HG03378 (cell line): ENCODE measurements at regions not wholly inside any gene's neighbourhood (a gene's known extent, or its start where the extent isn't known, plus 50 kb on each side); places are given as distances from the start of the nearest gene placed in this dataset.
"Not testable (repeated sequence)": the region's sequence is repeated elsewhere in the genome, so short reads cannot be mapped to it uniquely, and the experiment has no call there.

Experiments used
- ATAC-seq: cut with Tn5 transposase; IDR thresholded peaks from one replicate; pipeline ENCODE4 v1.9.1; 2021; ENCODE audit warnings: mild to moderate bottlenecking, moderate library complexity; ENCODE audit not compliant: unreplicated experiment

DNA sequence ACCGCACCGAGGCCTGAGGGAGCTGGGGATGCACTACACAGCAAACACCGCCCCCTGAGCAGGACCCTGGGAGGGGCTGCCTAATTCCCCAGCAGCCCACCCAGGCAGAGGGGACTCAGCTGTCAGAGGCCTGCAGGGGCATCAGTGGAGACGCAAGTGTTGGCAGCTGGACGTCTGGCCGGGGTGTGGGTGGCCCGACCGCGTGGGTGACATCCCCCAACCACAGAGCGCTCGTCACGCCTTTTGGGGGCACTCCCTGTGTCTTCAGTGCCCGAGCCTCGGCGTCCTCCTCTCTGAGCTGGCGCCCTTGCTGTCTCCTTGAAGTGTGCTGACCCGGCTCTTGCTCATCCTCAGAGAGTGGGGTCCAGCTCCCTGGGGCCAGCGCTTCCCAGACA is 150.2 kb downstream of the BRD1 start:
- no peak for ATAC-seq

GRCh38 chr22:49676783-49677494 is 150.7 kb downstream of the BRD1 start:
- ATAC-seq, result no peak

- no peak for ATAC-seq
These were observed 151.4 kb downstream of the BRD1 start for GRCh38 chr22:49676230-49676629.

DNA sequence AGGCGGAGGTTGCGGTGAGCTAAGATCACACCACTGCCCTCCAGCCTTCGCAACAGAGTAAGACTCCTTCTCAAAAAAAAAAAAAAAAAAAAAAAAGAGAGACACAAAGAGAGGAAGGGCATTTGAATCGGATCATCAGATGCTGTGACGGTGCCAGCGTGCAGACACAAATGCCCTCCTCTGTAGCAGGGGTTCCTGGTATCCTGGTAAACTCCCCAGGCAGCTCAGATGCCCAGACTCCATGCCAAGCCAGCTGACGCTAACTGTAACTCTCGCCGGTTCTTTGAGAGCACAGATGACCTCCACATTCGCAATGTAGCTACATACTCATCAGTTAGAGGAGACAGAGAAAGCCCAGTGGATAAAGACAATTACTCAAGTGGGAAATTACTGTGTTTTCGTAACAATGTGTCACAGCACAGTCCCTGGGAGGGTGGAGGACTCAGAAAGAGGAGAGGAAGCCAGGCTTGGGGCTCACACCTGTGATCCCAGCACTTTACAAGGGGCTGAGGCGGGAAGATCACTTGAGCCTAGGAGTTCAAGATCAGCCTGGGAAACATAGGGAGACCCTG is 153.1 kb downstream of the BRD1 start:
- ATAC-seq, result no peak

- ATAC-seq, result no peak
These were observed 154.6 kb downstream of the BRD1 start for GRCh38 chr22:49673048-49673447.

DNA sequence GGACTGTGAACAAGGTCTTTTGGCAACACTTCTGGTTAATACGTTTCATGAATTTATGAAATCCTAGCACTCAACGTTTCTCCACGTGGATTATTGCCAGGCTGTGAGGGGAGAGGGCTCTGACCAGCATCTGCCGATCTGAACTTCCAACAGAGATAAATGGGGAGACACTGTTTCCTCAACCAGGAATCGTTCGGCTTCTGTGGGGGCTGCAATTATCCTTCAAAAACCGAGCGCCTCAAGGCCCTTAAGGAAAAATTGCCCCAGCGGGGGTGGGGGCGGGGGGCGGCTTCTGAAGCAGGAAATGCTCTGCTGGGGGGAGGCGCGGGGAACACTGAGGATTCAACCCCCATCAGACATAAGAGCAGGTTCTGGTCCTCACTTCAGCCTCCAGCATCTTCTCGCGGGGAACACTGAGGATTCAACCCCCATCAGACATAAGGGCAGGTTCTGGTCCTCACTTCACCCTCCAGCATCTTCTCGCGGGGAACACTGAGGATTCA is 155.6 kb downstream of the BRD1 start:
- no peak for ATAC-seq

DNA sequence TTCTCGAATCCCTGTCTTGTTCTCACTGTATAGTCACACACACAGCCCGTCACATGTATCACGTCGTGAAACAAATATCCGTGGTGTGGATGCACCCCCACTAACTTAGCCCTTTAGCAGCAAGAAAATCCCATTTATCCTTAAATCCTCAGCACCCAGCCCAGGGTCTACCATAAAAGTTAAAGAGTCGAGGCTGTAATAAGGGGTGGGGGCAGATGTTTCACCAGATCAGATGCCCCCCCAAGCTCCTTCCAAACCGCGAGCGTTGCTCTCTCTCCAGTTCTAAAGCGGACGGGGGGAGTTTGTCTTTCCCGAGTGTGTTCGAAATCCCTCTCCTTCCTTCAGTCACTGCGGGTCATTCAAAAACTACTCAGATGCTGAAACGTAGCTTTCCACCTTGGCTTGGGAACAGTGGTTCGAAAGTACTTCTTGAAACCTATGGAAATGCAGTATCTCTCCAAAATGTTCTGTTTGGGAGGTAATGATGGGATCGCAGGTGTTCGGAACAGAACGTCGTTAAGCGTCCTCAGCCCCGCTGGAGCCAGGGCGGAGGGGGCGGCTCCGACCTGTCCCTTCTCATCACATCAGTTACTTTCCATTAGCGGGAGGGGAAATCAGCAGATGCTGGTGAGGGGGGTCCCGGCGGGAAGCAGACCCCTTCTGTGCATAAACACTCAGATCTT is 156.2 kb downstream of the BRD1 start:
- ATAC-seq, result no peak

DNA sequence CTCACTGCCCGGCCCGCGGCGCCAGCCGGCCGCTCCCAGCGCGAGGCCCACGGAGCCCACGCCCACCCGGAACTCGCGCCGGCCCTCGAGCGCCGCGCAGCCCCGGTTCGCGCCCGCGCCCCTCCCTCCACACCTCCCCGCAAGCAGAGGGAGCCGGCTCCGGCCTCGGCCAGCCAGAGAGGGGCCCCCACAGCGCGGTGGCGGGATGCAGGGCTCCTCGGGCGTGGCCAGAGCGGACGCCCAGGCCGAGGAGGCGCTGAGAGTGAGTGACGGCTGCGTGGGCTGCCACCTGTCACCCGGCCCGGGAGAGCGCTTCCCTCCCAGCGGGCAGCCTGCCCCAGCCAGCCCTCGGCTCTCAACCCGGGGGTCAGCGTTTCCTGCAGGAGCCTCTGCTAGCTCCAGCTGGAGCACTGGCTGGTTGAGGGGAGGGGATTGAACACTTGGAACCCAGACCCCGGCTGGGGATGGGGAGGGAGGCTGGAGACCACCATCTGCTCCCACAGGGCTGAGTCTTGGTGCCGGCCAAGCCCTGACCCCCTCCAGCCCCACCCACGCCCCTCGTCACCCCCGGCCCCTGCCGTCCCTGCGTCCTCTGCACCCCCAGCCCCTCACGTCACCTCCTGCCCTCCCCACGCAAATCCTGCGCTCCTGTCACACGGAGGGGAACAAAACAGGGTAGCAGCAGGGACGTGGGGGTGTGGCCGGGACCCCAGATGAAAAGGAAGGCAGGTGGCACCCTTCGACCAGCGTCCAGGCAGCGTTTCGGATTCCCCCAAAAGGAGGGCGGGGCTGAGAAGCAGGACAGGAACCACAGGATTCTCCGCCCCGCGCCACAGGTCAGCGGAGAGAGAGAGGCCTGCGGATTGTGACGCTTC is 157.0 kb downstream of the BRD1 start:
- ATAC-seq, result no peak

DNA sequence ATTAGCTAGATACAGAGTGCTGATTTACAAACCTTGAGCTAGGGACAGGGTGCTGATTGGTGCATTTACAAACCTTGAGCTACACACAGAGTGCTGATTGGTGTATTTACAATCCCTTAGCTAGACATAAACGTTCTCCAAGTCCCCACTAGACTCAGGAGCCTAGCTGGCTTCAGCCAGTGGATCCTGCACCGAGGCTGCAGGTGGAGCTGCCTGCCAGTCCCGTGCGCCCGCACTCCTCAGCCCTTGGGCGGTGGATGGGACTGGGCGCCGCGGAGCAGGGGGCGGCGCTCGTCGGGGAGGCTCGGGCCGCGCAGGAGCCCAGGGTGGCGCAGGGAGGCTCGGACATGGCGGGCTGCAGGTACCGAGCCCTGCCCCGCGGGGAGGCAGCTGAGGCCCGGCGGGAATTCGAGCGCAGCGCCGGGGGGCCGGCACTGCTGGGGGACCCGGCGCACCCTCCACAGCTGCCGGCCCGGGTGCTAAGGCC is 157.7 kb downstream of the BRD1 start:
- not testable (repeated sequence) for ATAC-seq

GRCh38 chr22:49669427-49669968 is 158.2 kb downstream of the BRD1 start:
- not testable (repeated sequence) for ATAC-seq

DNA sequence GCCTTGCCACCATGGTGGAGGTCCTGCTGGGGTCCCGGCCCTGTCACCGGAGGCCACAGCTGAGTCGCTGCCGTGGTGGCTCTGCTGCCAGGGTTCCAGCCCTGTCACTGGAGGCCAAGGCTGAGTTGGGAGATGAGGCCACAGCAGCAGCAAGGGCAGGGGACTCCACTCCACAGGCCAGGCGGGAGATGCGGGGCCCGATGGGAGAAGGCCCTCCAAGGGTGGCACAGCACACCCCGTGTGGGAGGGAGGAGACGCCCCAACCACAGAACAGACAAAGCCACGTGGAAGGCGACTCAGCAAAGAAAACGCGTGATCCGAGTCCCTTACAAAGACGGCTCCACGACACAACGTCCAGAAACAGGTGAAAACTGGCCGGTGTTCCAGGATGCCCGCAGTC is 159.3 kb downstream of the BRD1 start:
- no peak for ATAC-seq

- no peak for ATAC-seq
These were observed 160.4 kb downstream of the BRD1 start for GRCh38 chr22:49667236-49667635.

- no peak for ATAC-seq
These were observed 161.4 kb downstream of the BRD1 start for GRCh38 chr22:49666146-49666809.

- ATAC-seq, result no peak
These were observed 162.8 kb downstream of the BRD1 start for GRCh38 chr22:49664891-49665290.

DNA sequence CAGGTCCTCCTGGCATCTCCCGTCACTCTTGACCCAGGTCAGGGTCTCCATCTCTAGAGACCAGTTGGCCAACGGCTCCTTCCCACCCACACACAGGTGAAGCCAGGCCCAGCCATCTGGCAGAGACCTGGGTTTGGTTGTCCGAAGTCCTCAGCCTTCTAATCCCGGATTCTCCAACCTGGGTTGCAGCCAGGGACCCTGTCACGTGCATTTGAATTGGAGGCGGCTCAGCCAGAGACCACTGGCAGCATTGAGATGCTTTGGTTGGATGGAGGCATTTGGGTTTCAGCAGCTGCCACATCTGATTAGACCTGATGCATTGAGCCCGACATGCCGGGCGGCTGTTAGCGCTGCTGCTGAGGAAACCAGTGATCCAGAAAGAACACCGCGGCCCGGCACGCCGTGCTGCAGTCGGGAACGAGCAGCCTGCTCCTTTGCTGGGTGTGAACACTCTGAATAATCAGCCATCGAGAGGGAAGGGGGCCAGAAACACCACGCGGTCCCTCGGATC is 163.2 kb downstream of the BRD1 start:
- ATAC-seq, result no peak

DNA sequence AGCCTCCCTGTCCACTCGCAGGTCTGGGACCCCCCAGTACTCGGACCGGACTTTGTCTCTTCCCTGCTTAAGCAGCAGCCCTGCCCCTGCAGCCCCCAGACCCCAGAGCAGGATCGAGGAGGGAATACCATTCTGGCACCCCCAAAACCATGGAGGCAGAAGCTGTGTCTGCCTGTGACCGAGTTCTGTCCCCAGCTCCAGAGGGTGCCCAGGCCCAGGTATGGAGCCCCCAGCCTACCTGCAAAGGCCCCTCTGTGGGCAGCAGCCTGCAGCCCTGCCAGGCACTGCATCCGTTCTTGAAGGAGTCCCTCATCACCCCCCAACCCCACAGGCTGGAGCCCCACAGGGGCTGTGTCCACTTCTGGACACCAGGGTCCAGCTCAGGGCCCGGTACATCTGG is 163.8 kb downstream of the BRD1 start:
- ATAC-seq, result no peak

DNA sequence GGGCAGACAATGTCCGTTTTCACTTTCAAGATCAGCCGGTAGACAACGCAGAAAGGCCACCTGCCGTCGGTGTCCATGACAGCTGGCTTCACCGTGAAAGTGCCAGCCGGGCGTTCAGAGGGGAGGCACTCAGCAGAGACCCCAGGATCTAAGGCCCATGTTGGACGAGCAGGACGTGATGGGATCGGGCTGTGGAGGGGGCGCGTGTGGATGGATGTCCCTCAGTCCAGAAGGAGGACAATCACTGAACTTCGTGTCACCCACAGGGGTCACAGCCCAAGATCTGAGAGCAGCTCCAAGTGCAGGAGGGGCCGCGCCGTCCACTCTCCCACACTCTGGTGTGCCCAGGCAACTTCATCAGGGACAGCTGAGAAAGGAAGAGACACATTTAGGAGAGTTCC is 164.4 kb downstream of the BRD1 start:
- no peak for ATAC-seq

GRCh38 chr22:49662681-49663080 is 165.0 kb downstream of the BRD1 start:
- no peak for ATAC-seq

DNA sequence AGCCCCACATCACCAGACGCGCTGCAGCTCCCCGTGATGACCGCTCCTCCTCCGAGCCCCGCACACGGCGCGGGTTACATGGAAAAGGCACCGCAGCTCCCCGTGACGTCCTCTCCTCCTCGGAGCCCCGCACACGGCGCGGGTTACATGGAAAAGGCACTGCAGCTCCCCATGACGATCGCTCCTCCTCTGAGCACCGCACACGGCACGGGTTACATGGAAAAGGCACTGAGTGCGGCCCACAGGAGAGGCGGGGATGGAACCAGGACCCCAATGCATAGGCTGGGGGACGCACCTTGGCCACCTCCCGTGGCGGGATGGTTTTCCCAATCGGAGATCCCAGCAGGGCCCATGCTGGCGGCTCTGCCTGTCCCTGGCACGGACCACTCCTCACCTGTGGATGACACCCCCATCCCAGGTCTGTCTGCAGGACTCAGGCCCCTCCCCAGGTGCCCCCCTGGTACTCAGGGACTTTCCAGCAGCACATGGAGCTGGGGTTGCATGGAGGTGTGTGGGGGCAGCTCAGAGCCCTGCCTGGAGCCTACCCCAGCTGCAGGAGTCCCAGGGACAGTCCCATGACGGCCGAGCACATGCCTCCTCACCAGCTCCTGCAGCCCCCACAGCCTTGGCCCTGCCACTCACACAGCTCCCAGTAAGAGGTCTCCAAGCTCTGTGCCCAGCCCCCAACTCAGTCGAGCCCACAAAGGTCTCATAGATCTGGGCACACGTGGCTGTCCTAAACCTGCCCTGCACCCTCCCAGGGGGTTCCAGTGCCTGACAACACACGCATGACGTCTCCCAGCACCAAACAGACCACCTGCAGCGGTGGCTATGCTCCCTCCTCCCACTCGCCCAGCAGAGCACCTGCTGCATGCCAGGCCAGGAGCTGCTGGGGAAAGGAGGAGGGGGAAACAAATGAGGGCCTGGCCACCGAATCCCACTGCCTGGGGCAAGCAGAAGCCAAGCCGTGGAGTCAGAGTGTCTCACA is 166.6 kb downstream of the BRD1 start:
- ATAC-seq, result no peak
